CD4-positive, alpha-beta T cell treated with Interleukin-12 subunit alpha and Interleukin-12 subunit beta, for 1 hour (primary cell): ENCODE measurements at regions not wholly inside any gene's neighbourhood (a gene's known extent, or its start where the extent isn't known, plus 50 kb on each side); places are given as distances from the start of the nearest gene placed in this dataset.
"Not testable (repeated sequence)": the region's sequence is repeated elsewhere in the genome, so short reads cannot be mapped to it uniquely, and the experiment has no call there.

ENCODE experiments used
- DNase-seq: peaks from one replicate; pipeline ENCODE4 v3.0.0-alpha.2; 2020

DNA sequence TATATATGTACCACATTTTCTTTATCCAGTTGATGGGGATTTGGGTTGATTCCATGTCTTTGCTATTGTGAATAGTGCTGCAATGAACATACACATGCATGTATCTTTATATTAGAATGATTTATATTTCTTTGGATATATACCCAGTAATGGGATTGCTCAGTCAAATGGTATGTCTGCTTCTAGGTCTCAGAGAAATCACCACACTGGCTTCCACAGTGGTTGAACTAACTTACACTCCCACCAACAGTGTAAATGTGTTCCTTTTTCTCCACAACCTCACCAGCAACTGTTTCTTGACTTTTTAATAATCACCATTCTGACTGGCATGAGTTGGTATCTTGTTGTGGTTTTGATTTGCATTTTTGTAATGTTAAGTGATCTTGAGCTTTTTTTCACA lies 452.2 kb upstream of the FLRT2 start:
- not testable (repeated sequence) for DNase-seq

GRCh38 chr14:85079842-85080730 lies 449.9 kb upstream of the FLRT2 start:
- DNase-seq: no peak

GRCh38 chr14:85084344-85084743 lies 445.6 kb upstream of the FLRT2 start:
- no peak for DNase-seq

- DNase-seq: no peak
Measured at GRCh38 chr14:85085981-85086380, 444.0 kb upstream of the FLRT2 start.

DNA sequence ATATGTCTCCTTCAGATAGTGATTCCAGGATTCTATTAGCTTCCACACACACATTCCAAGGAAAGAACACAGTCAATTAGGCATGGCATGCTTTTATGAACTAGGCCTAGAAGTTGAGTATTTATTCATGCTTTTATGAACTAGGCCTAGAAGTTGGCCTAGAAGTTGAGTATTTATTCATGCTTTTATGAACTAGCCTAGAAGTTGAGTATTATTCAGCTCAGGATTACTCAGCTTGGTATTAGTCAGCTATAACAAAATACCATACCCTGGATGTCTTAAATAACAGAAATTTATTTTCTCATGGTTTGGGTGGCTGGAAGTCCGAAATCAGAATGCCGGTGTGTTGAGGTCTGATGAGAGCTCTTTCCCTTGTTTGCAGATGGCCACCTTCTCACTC lies 442.7 kb upstream of the FLRT2 start:
- no peak for DNase-seq

GRCh38 chr14:85088192-85088591 lies 441.8 kb upstream of the FLRT2 start:
- DNase-seq: no peak

DNA sequence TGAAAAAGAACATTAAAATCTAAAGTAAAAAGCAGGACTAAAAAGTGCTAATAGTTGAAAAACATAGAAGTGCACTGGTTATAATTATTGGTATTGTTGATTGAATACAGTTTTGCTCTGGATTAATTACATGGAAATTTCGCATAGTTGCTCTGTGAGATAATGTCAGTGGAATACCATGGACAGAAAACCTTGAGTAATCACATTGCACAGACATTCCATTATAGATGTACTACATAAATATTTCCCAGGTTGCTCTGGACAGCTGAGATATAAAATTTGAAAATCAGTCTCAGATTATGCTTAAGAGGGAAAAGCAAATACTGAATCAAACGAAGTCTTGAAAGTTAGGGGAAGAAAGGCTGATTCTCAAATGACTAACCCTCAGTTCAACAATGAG lies 439.3 kb upstream of the FLRT2 start:
- DNase-seq: no peak

- DNase-seq: no peak
Measured at GRCh38 chr14:85093631-85094330, 436.2 kb upstream of the FLRT2 start.

DNA sequence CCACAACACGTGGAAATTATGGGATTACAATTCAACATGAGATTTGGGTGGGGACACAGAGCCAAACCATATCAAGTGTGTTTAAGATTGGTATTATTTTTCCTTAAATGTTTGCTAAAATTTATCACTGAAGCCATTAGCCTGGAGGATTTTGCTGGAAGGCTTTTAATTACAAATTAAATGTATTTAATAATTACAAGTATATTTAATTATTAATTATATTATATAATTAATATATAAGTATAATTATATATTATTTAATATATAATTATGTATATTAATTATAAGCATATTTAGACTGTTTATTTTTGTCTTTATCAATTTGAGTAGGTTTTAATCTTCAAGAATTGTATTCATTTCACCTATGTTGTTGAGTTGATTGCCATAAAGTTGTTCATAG lies 427.4 kb upstream of the FLRT2 start:
- no peak for DNase-seq

- no peak for DNase-seq
Measured at GRCh38 chr14:85106506-85106905, 423.4 kb upstream of the FLRT2 start.

GRCh38 chr14:85112762-85113161 lies 417.2 kb upstream of the FLRT2 start:
- DNase-seq: no peak

DNA sequence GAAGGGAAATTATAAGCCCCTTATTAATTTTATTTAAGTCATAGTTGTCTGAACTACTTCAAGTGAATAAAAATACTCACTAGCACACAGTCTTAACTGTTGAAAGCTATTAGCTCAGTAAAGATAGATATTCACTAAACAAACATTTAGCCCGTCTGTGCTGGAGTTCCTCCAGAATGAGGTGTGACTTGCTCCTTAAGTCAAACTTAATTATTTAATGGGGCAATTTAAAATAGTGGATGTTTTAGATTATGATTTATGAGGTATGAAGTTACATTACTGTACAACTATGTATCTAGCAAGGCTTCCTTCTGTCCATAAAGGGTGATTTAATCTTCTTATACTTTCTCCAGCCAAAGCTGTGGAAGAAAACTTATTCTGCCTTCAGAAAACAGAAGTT lies 414.0 kb upstream of the FLRT2 start:
- no peak for DNase-seq

DNA sequence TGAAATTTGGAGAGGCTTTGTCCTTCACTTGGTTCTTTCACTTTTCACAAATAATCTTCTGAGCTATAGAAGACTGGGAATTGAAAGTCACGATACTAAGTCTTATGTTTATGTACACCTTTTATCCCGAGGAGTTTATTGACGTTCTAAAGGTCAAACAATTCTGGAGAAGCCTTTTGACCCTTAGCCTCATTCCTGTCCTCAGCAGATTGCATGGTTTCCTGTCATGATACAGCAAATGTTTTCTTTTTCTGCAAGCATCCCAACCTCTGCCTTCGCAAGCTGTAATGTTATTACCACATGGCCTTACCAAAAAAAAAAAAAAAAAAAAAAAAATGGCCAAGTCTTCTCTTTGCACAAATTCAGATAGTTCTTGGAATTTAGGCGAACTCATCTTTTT lies 411.7 kb upstream of the FLRT2 start:
- DNase-seq: no peak

GRCh38 chr14:85122690-85123089 lies 407.3 kb upstream of the FLRT2 start:
- DNase-seq: no peak

GRCh38 chr14:85123755-85124154 lies 406.2 kb upstream of the FLRT2 start:
- no peak for DNase-seq

GRCh38 chr14:85124631-85125290 lies 405.2 kb upstream of the FLRT2 start:
- no peak for DNase-seq

GRCh38 chr14:85125291-85125670 lies 404.7 kb upstream of the FLRT2 start:
- DNase-seq: no peak

GRCh38 chr14:85129921-85130320 lies 400.0 kb upstream of the FLRT2 start:
- DNase-seq: no peak

GRCh38 chr14:85131226-85131922 lies 398.6 kb upstream of the FLRT2 start:
- no peak for DNase-seq

DNA sequence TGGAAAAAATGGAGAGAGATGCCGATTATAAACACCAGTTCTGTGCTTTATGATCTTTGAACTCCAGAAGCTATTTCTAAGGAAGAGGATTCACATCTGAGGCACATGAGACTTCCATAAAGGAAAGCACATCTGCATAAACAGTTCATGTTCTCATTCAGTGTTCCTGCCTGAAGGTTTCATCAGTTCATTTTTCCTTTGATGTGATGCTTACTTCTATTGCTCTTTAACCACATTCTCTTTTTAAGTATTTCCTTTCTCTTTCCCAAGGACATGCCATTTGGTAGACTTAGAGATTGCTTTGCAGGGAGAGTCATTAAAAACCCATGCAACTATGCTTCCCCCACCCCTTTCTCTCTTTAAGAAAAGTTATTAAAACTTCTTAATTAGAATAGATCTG lies 387.0 kb upstream of the FLRT2 start:
- no peak for DNase-seq

DNA sequence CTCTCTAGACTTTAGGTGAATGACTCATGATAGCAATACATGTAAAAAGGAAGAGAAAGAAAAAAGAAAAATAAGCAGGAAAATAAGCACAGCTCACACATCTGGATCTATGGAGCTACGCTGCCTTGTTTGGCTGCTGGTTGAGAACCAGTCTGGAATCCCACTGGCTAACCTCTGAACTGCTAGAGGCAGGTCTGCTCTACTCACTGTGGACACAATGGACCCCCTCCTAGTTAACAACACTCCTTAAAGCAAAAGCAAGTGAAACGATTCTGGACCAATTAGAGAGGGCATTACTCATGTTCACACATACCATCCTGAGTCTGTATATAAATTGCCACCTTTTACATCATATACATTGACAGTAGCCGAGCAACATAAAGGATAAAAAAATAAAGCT lies 383.2 kb upstream of the FLRT2 start:
- DNase-seq: no peak

DNA sequence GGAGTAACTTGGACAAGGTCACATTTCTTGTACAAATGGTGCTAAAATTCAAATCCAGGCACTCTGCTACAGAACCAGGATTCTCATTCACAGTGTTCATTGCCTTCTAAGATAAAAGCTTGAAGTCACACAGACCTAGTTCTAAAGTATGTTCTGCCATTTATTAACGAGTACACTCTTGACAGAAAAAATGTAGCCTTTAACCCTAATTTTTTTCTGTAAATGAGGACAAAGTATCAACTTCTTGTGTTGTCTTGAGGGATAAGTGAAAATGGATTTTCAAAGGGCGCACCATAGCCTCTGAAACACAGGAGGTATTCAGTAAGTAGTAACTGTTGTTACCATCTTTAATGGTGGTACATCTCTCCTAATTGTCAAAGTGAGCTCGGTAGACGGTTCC lies 379.8 kb upstream of the FLRT2 start:
- no peak for DNase-seq

GRCh38 chr14:85154714-85155113 lies 375.2 kb upstream of the FLRT2 start:
- no peak for DNase-seq
